Prostate gland (tissue), 2 donors: ENCODE measurements at regions not wholly inside any gene's neighbourhood (a gene's known extent, or its start where the extent isn't known, plus 50 kb on each side); places are given as distances from the start of the nearest gene placed in this dataset.

Experiments used
- DNase-seq: peaks from one replicate; pipeline ENCODE4 v3.0.0-alpha.2; 2019; ENCODE audit warnings: low spot score
- H3K27ac ChIP-seq, 2 donors: fragments of 200-600 bp; sonication (generic); 2 replicates each; pipeline ENCODE4 v1.5.1; 2017 to 2019
- H3K27me3 ChIP-seq: fragments of 200-600 bp; sonication (generic); replicated peaks from 2 replicates; pipeline ENCODE4 v1.5.1; 2019; ENCODE audit not compliant: insufficient read depth
- H3K36me3 ChIP-seq, 2 donors: fragments of 200-600 bp; sonication (generic); 1 replicate in 1 of 2; 2 replicates in 1 of 2; pipeline versions ENCODE4 v1.5.1 to v1.8.1; 2017 to 2019
- H3K4me1 ChIP-seq: fragments of 200-600 bp; sonication (generic); replicated peaks from 2 replicates; pipeline ENCODE4 v1.5.1; 2019
- H3K4me3 ChIP-seq, 2 donors: fragments of 200-600 bp; sonication (generic); 2 replicates each; pipeline ENCODE4 v1.5.1; 2017 to 2019
- H3K9me3 ChIP-seq: fragments of 200-600 bp; sonication (generic); 2 replicates; pipeline ENCODE4 v1.5.1; 2017
- CTCF ChIP-seq, 4 experiments: fragments of 200-600 bp in 2 of 4; fragments of 450-650 bp in 2 of 4; sonication (generic) in 2 of 4; IDR thresholded peaks; 1 replicate in 3 of 4; 2 replicates in 1 of 4; pipeline ENCODE4 v1.5.1; 2016 to 2019; ENCODE audit warnings: antibody characterized with exemption in 4 of 4, mild to moderate bottlenecking in 2 of 4, moderate library complexity in 2 of 4
- POLR2A ChIP-seq: fragments of 450-650 bp; IDR thresholded peaks from one replicate; pipeline ENCODE4 v1.6.1; 2016; ENCODE audit warnings: antibody characterized with exemption, mild to moderate bottlenecking
- POLR2AphosphoS5 ChIP-seq: sonication (generic); formaldehyde crosslinking; IDR thresholded peaks from one replicate; pipeline ENCODE4 v1.6.1; 2017; ENCODE audit warnings: antibody characterized with exemption
- WGBS: methylation state at CpG from one replicate; pipeline ENCODE4 v1.1.5; 2018; 5-methylcytosine and 5-hydroxymethylcytosine counted together
- intact Hi-C: fragments of 100-400 bp; cut with DNase I; formaldehyde crosslinking; loops from one replicate; pipeline ENCODE4 v1.14.2; 2022

- Histone ChIP-seq H3K9me3 (no peaks in the 10 kb centered on the region), H3K27me3 (no peaks in the 10 kb centered on the region), H3K36me3 (no peaks in the 10 kb centered on the region), H3K27ac (peak overlapping the region in 1 of 2 donors; percentile 50), H3K4me3 (no peak overlapping the region), H3K4me1 (peaks cover 12% of the 10 kb centered on the region)
- TF ChIP-seq POLR2A (no peak), POLR2AphosphoS5 (no peak), CTCF (IDR thresholded peaks at IDR 0.05) (no peak)
- intact Hi-C loops = loop anchor here (5.0 to 10.0 kb wide), 2 partner anchors 112 to 394 kb away; partner anchors contain the start of gene FGGY
- 30% methylated on average over 3 of the region's 3 CpGs for WGBS
- no peak for DNase-seq
These were observed 116.5 kb upstream of the JUN start for GRCh38 chr1:58900396-58900795.

GRCh38 chr1:58901008-58901407 is 117.2 kb upstream of the JUN start:
- H3K27me3 ChIP-seq = no peaks in the 10 kb centered on the region
- H3K4me3 ChIP-seq = no peak overlapping the region
- no peaks in the 10 kb centered on the region for H3K36me3 ChIP-seq
- intact Hi-C loops = loop anchor here (5.0 to 10.0 kb wide), 2 partner anchors 111 to 394 kb away; partner anchors contain the start of gene FGGY
- WGBS = 91% methylated on average over 1 of the region's 1 CpG
- peak overlapping the region in 1 of 2 donors; percentile 2 for H3K27ac ChIP-seq
- TF ChIP-seq CTCF (IDR thresholded peaks at IDR 0.05) = no peak
- no peak for TF ChIP-seq POLR2AphosphoS5
- no peak for TF ChIP-seq POLR2A
- peaks cover 9% of the 10 kb centered on the region for H3K4me1 ChIP-seq
- no peaks in the 10 kb centered on the region for H3K9me3 ChIP-seq
- no peak for DNase-seq

GRCh38 chr1:58902830-58903513 is 119.1 kb upstream of the JUN start:
- Histone ChIP-seq H3K36me3 (no peaks in the 10 kb centered on the region), H3K27ac (peak overlapping the region; percentile 94 to 97), H3K4me1 (no peaks in the 10 kb centered on the region), H3K27me3 (no peaks in the 10 kb centered on the region), H3K4me3 (peak overlapping the region; percentile 38 to 49), H3K9me3 (no peaks in the 10 kb centered on the region)
- intact Hi-C loops = loop anchor here (2.0 to 10.0 kb wide), 3 partner anchors 109 to 392 kb away; partner anchors contain the start of genes FGGY and JUN
- DNase-seq = no peak
- 17% methylated on average over 12 of the region's 12 CpGs for WGBS
- no peak for TF ChIP-seq POLR2AphosphoS5
- TF ChIP-seq CTCF (IDR thresholded peaks at IDR 0.05) = no peak
- no peak for TF ChIP-seq POLR2A

- DNase-seq = peak; percentile 90
- Histone ChIP-seq H3K4me3 (peak overlapping the region; percentile 38 to 49), H3K27ac (peak overlapping the region; percentile 94 to 97), H3K4me1 (no peaks in the 10 kb centered on the region), H3K27me3 (no peaks in the 10 kb centered on the region), H3K36me3 (no peaks in the 10 kb centered on the region), H3K9me3 (no peaks in the 10 kb centered on the region)
- intact Hi-C loops = loop anchor here (2.0 to 10.0 kb wide), 3 partner anchors 109 to 391 kb away; partner anchors contain the start of genes FGGY and JUN
- WGBS = under 1% methylated on average over 60 of the region's 70 CpGs
- TF ChIP-seq POLR2AphosphoS5 (peak; percentile 84), CTCF (IDR thresholded peaks at IDR 0.05) (peak in 1 of 4 experiments; percentile 9), POLR2A (peak; percentile 87)
These were observed 119.9 kb upstream of the JUN start for GRCh38 chr1:58903514-58904298.
